ENCODE measurements at regions not wholly inside any gene's neighbourhood (a gene's known extent, or its start where the extent isn't known, plus 50 kb on each side); places are given as distances from the start of the nearest gene placed in this dataset.

- no peak for DNase-seq (ENCODE audit: low read depth, low spot score)
- ChIA-PET POLR2A (no interaction called here), CTCF (no interaction called here)
- no peak overlapping the region for H3K4me3 ChIP-seq (ENCODE audit: low read depth, low read length)
- no peak for TF ChIP-seq CTCF (IDR thresholded peaks at IDR 0.05; ENCODE audit: insufficient read depth, low read length, missing control alignments)
These were observed 482.9 kb downstream of the POM121L12 start for GRCh38 chr7:53518319-53518718.

- no peak for DNase-seq (ENCODE audit: low read depth, low spot score)
- ChIA-PET POLR2A (no interaction called here), CTCF (no interaction called here)
These were observed 485.4 kb downstream of the POM121L12 start for GRCh38 chr7:53520841-53521240.

GRCh38 chr7:53521638-53522184 lies 486.3 kb downstream of the POM121L12 start:
- no peak overlapping the region for H3K4me3 ChIP-seq (ENCODE audit: low read depth, low read length)
- POLR2A ChIA-PET, result no interaction called here
- no peak for DNase-seq (ENCODE audit: low read depth, low spot score)
- CTCF ChIA-PET, result no interaction called here
- TF ChIP-seq CTCF (IDR thresholded peaks at IDR 0.05; ENCODE audit: insufficient read depth, low read length, missing control alignments), result no peak

More at GRCh38 chr7:53520841-53521240, 485.4 kb downstream of the POM121L12 start:
- no peak overlapping the region for H3K4me3 ChIP-seq (ENCODE audit: low read depth, low read length)
- no peak for TF ChIP-seq CTCF (IDR thresholded peaks at IDR 0.05; ENCODE audit: insufficient read depth, low read length, missing control alignments)

GRCh38 chr7:53539558-53539957 lies 504.1 kb downstream of the POM121L12 start:
- no peak for DNase-seq (ENCODE audit: low read depth, low spot score)
- H3K4me3 ChIP-seq (ENCODE audit: low read depth, low read length), result no peak overlapping the region
- no peak for TF ChIP-seq CTCF (IDR thresholded peaks at IDR 0.05; ENCODE audit: insufficient read depth, low read length, missing control alignments)
- POLR2A ChIA-PET, result no interaction called here
- CTCF ChIA-PET, result no interaction called here

GRCh38 chr7:53541475-53541874 lies 506.0 kb downstream of the POM121L12 start:
- no peak for DNase-seq (ENCODE audit: low read depth, low spot score)
- no peak for TF ChIP-seq CTCF (IDR thresholded peaks at IDR 0.05; ENCODE audit: insufficient read depth, low read length, missing control alignments)
- ChIA-PET POLR2A (no interaction called here), CTCF (no interaction called here)
- no peak overlapping the region for H3K4me3 ChIP-seq (ENCODE audit: low read depth, low read length)

GRCh38 chr7:53542157-53542556 lies 506.7 kb downstream of the POM121L12 start:
- CTCF ChIA-PET, result no interaction called here
- no peak for DNase-seq (ENCODE audit: low read depth, low spot score)
- TF ChIP-seq CTCF (IDR thresholded peaks at IDR 0.05; ENCODE audit: insufficient read depth, low read length, missing control alignments), result no peak
- POLR2A ChIA-PET, result no interaction called here
- H3K4me3 ChIP-seq (ENCODE audit: low read depth, low read length), result no peak overlapping the region
